GM18519 (cell line): ENCODE measurements at regions not wholly inside any gene's neighbourhood (a gene's known extent, or its start where the extent isn't known, plus 50 kb on each side); places are given as distances from the start of the nearest gene placed in this dataset.

Experiments used
- ATAC-seq: cut with Tn5 transposase; IDR thresholded peaks from one replicate; pipeline ENCODE4 v1.9.1; 2021; ENCODE audit warnings: mild to moderate bottlenecking, moderate library complexity; ENCODE audit not compliant: unreplicated experiment, low FRiP score

- no peak for ATAC-seq
Measured at GRCh38 chr1:177849130-177849529, 120.7 kb downstream of the SEC16B start.

- ATAC-seq: no peak
Measured at GRCh38 chr1:177848577-177848976, 121.3 kb downstream of the SEC16B start.

GRCh38 chr1:177847843-177848242, 122.0 kb downstream of the SEC16B start:
- no peak for ATAC-seq

- ATAC-seq: no peak
Measured at GRCh38 chr1:177838907-177839485, 130.9 kb downstream of the SEC16B start.

- ATAC-seq: no peak
Measured at GRCh38 chr1:177833631-177834030, 136.2 kb downstream of the SEC16B start.

- ATAC-seq: no peak
Measured at GRCh38 chr1:177830531-177831135, 139.2 kb downstream of the SEC16B start.

GRCh38 chr1:177825276-177825901, 144.5 kb downstream of the SEC16B start:
- ATAC-seq: no peak

GRCh38 chr1:177824508-177824982, 145.3 kb downstream of the SEC16B start:
- no peak for ATAC-seq

GRCh38 chr1:177820213-177820612, 149.6 kb downstream of the SEC16B start:
- no peak for ATAC-seq

GRCh38 chr1:177817937-177818875, 151.7 kb downstream of the SEC16B start:
- ATAC-seq: peak; percentile 92

- ATAC-seq: no peak
Measured at GRCh38 chr1:177812650-177813049, 157.2 kb downstream of the SEC16B start.

GRCh38 chr1:177812144-177812543, 157.7 kb downstream of the SEC16B start:
- ATAC-seq: no peak

GRCh38 chr1:177811429-177811828, 158.4 kb downstream of the SEC16B start:
- no peak for ATAC-seq

- peak; percentile 58 for ATAC-seq
Measured at GRCh38 chr1:177809819-177810218, 160.0 kb downstream of the SEC16B start.

GRCh38 chr1:177802304-177802703, 167.6 kb downstream of the SEC16B start:
- ATAC-seq: no peak

- no peak for ATAC-seq
Measured at GRCh38 chr1:177801790-177802189, 168.1 kb downstream of the SEC16B start.

GRCh38 chr1:177800400-177801088, 169.3 kb downstream of the SEC16B start:
- ATAC-seq: peak; percentile 83

GRCh38 chr1:177799746-177800145, 170.1 kb downstream of the SEC16B start:
- ATAC-seq: no peak

GRCh38 chr1:177798614-177799013, 171.2 kb downstream of the SEC16B start:
- ATAC-seq: no peak

GRCh38 chr1:177796561-177796960, 173.3 kb downstream of the SEC16B start:
- ATAC-seq: no peak
